Osteocyte (in vitro differentiated cells): ENCODE measurements at regions not wholly inside any gene's neighbourhood (a gene's known extent, or its start where the extent isn't known, plus 50 kb on each side); places are given as distances from the start of the nearest gene placed in this dataset.
"Not testable (repeated sequence)": the region's sequence is repeated elsewhere in the genome, so short reads cannot be mapped to it uniquely, and the experiment has no call there.

ENCODE experiments used
- DNase-seq: peaks from one replicate; pipeline ENCODE4 v3.0.0; 2021; ENCODE audit warnings: mixed read lengths; ENCODE audit not compliant: unreplicated experiment; ENCODE audit errors: extremely low spot score
- H3K27ac Mint-ChIP-seq: one replicate; pipeline ENCODE4 v1.8.0; 2021; ENCODE audit warnings: mild to moderate bottlenecking, mixed read lengths; ENCODE audit not compliant: unreplicated experiment
- H3K27me3 Mint-ChIP-seq: one replicate; pipeline ENCODE4 v1.8.0; 2021; ENCODE audit warnings: mixed read lengths; ENCODE audit not compliant: unreplicated experiment
- H3K36me3 Mint-ChIP-seq: one replicate; pipeline ENCODE4 v1.8.0; 2021; ENCODE audit warnings: mixed read lengths; ENCODE audit not compliant: unreplicated experiment
- H3K4me1 Mint-ChIP-seq: one replicate; pipeline ENCODE4 v1.8.0; 2021; ENCODE audit warnings: mixed read lengths; ENCODE audit not compliant: unreplicated experiment
- H3K4me3 Mint-ChIP-seq: one replicate; pipeline ENCODE4 v1.8.0; 2021; ENCODE audit warnings: mild to moderate bottlenecking, moderate library complexity, mixed read lengths; ENCODE audit not compliant: unreplicated experiment
- H3K9me3 Mint-ChIP-seq: one replicate; pipeline ENCODE4 v1.8.0; 2021; ENCODE audit warnings: mixed read lengths; ENCODE audit not compliant: unreplicated experiment
- CTCF ChIP-seq: fragments of 200-600 bp; sonication (generic); IDR thresholded peaks from 2 replicates; pipeline ENCODE4 v1.5.0; 2021; ENCODE audit warnings: antibody characterized with exemption, mild to moderate bottlenecking, moderate library complexity

- TF ChIP-seq CTCF, result no peak
- Mint-ChIP-seq H3K27me3 (no peaks in the 10 kb centered on the region), H3K4me3 (no peak overlapping the region), H3K36me3 (no peaks in the 10 kb centered on the region), H3K4me1 (no peaks in the 10 kb centered on the region), H3K9me3 (no peaks in the 10 kb centered on the region), H3K27ac (no peak overlapping the region)
- DNase-seq, result no peak
Observed at GRCh38 chr14:55838529-55839052, 258.6 kb downstream of the KTN1 start.

GRCh38 chr14:55839301-55839947 lies 259.4 kb downstream of the KTN1 start:
- H3K4me3 Mint-ChIP-seq, DNase-seq, H3K27me3 Mint-ChIP-seq, H3K36me3 Mint-ChIP-seq, H3K9me3 Mint-ChIP-seq, H3K4me1 Mint-ChIP-seq, H3K27ac Mint-ChIP-seq: not testable (repeated sequence)

- H3K9me3 Mint-ChIP-seq, result no peaks in the 10 kb centered on the region
- H3K27ac Mint-ChIP-seq, result no peak overlapping the region
- no peaks in the 10 kb centered on the region for H3K27me3 Mint-ChIP-seq
- no peak for TF ChIP-seq CTCF
- H3K4me1 Mint-ChIP-seq, result no peaks in the 10 kb centered on the region
- no peaks in the 10 kb centered on the region for H3K36me3 Mint-ChIP-seq
- DNase-seq, result no peak
- H3K4me3 Mint-ChIP-seq, result no peak overlapping the region
Observed at GRCh38 chr14:55840821-55841220, 260.8 kb downstream of the KTN1 start.

- H3K36me3 Mint-ChIP-seq, result no peaks in the 10 kb centered on the region
- DNase-seq, result no peak
- H3K27ac Mint-ChIP-seq, result no peak overlapping the region
- H3K9me3 Mint-ChIP-seq, result no peaks in the 10 kb centered on the region
- no peak overlapping the region for H3K4me3 Mint-ChIP-seq
- no peaks in the 10 kb centered on the region for H3K27me3 Mint-ChIP-seq
- peaks cover 4% of the 10 kb centered on the region for H3K4me1 Mint-ChIP-seq
- no peak for TF ChIP-seq CTCF
Observed at GRCh38 chr14:55841625-55842024, 261.6 kb downstream of the KTN1 start.

- H3K27ac Mint-ChIP-seq, result no peak overlapping the region
- no peak for DNase-seq
Observed at GRCh38 chr14:55843718-55844403, 263.9 kb downstream of the KTN1 start.

More at GRCh38 chr14:55843718-55844403, 263.9 kb downstream of the KTN1 start:
- peak; percentile 43 for TF ChIP-seq CTCF
- Mint-ChIP-seq H3K4me1 (peaks cover 21% of the 10 kb centered on the region), H3K27me3 (no peaks in the 10 kb centered on the region), H3K36me3 (no peaks in the 10 kb centered on the region), H3K4me3 (no peak overlapping the region), H3K9me3 (no peaks in the 10 kb centered on the region)
